ENCODE measurements at regions not wholly inside any gene's neighbourhood (a gene's known extent, or its start where the extent isn't known, plus 50 kb on each side); places are given as distances from the start of the nearest gene placed in this dataset.

- no peaks in the 10 kb centered on the region for H3K4me1 ChIP-seq (ENCODE audit: control insufficient read depth, insufficient read depth, low read length)
- intact Hi-C loops (cut with DNase I): no loop called here
- H3K27ac ChIP-seq (ENCODE audit: low read length): no peak overlapping the region
- no peaks in the 10 kb centered on the region for H3K9me3 ChIP-seq (ENCODE audit: control insufficient read depth, low read length)
- ATAC-seq (no peak), DNase-seq (no peak)
- no peaks in the 10 kb centered on the region for H3K27me3 ChIP-seq (ENCODE audit: control insufficient read depth, insufficient read depth)
- H3K4me3 ChIP-seq (ENCODE audit: low read length): no peak overlapping the region
Measured at GRCh38 chr3:147864754-147865354, 455.7 kb downstream of the ZIC1 start.

DNA sequence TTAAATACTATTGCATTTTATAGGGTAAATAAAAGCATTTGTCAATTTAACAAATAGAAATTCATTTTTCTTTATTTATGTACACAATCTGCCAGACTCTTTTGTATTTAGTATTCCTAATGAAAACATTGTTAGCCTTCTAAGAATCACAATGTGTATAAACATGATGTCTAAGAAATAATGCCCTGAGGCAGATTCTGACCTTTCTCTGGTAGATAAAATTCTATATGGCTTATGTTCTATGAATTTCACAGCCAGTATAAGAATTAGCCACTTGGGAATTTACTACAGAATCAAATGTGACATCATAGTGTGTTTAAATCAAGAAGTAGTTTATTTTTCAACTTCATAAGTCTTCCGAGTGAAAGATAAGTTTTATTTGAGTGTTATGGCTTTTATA is 457.4 kb downstream of the ZIC1 start:
- Histone ChIP-seq H3K4me3 (ENCODE audit: low read length) (no peak overlapping the region), H3K4me1 (ENCODE audit: control insufficient read depth, insufficient read depth, low read length) (no peaks in the 10 kb centered on the region), H3K9me3 (ENCODE audit: control insufficient read depth, low read length) (no peaks in the 10 kb centered on the region), H3K27ac (ENCODE audit: low read length) (no peak overlapping the region), H3K27me3 (ENCODE audit: control insufficient read depth, insufficient read depth) (no peaks in the 10 kb centered on the region)
- intact Hi-C loops (cut with DNase I): no loop called here
- DNase-seq (no peak), ATAC-seq (no peak)
- WGBS: 43% methylated on average over 1 of the region's 1 CpG

DNA sequence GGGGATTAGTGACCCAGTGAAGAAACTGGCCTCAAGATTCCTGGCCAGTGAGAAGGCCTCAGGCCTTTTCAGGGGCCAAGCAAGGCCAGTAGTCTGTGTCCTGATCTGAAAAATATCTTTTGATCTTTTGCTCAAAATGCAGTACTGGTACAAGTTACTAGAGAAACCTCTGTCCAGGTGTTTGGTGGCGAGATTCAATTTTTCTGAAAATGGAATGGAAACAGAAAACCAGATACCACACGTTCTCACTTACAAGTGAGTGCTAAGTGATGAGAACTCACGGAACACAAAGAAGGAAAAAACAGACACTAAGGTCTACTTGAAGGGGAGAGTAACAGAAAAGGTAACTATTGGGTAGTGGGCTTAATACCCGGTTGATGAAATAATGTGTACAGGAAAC is 463.4 kb downstream of the ZIC1 start:
- Histone ChIP-seq H3K9me3 (ENCODE audit: control insufficient read depth, low read length) (no peaks in the 10 kb centered on the region), H3K4me3 (ENCODE audit: low read length) (no peak overlapping the region), H3K27ac (ENCODE audit: low read length) (no peak overlapping the region), H3K27me3 (ENCODE audit: control insufficient read depth, insufficient read depth) (no peaks in the 10 kb centered on the region), H3K4me1 (ENCODE audit: control insufficient read depth, insufficient read depth, low read length) (no peaks in the 10 kb centered on the region)
- intact Hi-C loops (cut with DNase I): no loop called here
- no peak for ATAC-seq
- DNase-seq: no peak
- WGBS: 87% methylated on average over 4 of the region's 4 CpGs

GRCh38 chr3:147875498-147875897 is 466.3 kb downstream of the ZIC1 start:
- ATAC-seq (no peak), DNase-seq (no peak)
- H3K4me3 ChIP-seq (ENCODE audit: low read length): no peak overlapping the region
- H3K4me1 ChIP-seq (ENCODE audit: control insufficient read depth, insufficient read depth, low read length): no peaks in the 10 kb centered on the region
- H3K27ac ChIP-seq (ENCODE audit: low read length): no peak overlapping the region
- intact Hi-C loops (cut with DNase I): no loop called here
- H3K27me3 ChIP-seq (ENCODE audit: control insufficient read depth, insufficient read depth): no peaks in the 10 kb centered on the region
- H3K9me3 ChIP-seq (ENCODE audit: control insufficient read depth, low read length): no peaks in the 10 kb centered on the region
- 58% methylated on average over 2 of the region's 2 CpGs for WGBS

DNA sequence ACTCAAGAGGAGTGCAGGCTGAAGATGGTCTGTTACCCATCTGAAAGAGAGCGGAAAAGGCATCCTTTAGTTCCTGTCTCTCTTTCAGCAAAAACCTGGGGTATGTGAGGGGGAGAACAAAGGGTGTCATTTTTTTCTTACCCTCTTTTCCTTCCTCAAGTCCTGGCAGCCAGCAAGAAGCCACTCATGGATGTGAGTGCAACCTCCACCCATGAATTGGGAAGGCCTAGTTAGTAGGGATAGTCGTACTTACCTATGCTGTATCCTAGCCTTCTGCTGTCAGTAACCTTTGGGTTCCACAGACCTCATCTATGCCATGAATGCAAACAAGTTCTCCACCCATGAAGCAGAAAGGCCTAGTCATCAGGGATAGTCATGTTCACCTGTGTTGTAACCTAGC is 472.8 kb downstream of the ZIC1 start:
- 80% methylated on average over 2 of the region's 2 CpGs for WGBS
- no peak for ATAC-seq
- Histone ChIP-seq H3K9me3 (ENCODE audit: control insufficient read depth, low read length) (peaks cover 5% of the 10 kb centered on the region), H3K4me3 (ENCODE audit: low read length) (no peak overlapping the region), H3K4me1 (ENCODE audit: control insufficient read depth, insufficient read depth, low read length) (no peaks in the 10 kb centered on the region), H3K27ac (ENCODE audit: low read length) (no peak overlapping the region), H3K27me3 (ENCODE audit: control insufficient read depth, insufficient read depth) (no peaks in the 10 kb centered on the region)
- intact Hi-C loops (cut with DNase I): no loop called here
- DNase-seq: no peak

DNA sequence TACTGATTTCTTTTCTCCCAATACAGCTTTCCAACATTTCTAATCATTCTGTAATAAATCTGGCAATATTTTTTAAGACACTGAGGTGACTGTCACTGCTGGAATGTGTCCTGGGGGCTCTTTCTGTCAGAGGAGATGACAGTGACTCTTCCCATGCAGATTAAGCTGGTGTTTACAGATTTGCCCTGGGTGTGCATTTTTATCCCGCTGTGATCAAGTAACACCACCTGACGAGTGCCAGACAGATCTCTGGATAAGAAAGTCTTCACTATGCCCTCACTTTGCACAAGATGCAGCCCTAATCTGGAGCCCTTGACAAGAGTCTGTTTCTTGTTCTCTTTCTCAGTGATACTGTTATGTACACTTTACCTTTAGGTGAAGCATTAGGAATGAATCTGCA is 477.7 kb downstream of the ZIC1 start:
- DNase-seq: no peak
- intact Hi-C loops (cut with DNase I): no loop called here
- H3K27ac ChIP-seq (ENCODE audit: low read length): no peak overlapping the region
- no peak overlapping the region for H3K4me3 ChIP-seq (ENCODE audit: low read length)
- peaks cover 5% of the 10 kb centered on the region for H3K9me3 ChIP-seq (ENCODE audit: control insufficient read depth, low read length)
- WGBS: 28% methylated on average over 2 of the region's 2 CpGs
- H3K27me3 ChIP-seq (ENCODE audit: control insufficient read depth, insufficient read depth): no peaks in the 10 kb centered on the region
- H3K4me1 ChIP-seq (ENCODE audit: control insufficient read depth, insufficient read depth, low read length): no peaks in the 10 kb centered on the region
- no peak for ATAC-seq

GRCh38 chr3:147887797-147888196 is 478.6 kb downstream of the ZIC1 start:
- DNase-seq (no peak), ATAC-seq (no peak)
- H3K4me1 ChIP-seq (ENCODE audit: control insufficient read depth, insufficient read depth, low read length): no peaks in the 10 kb centered on the region
- peaks cover 4% of the 10 kb centered on the region for H3K9me3 ChIP-seq (ENCODE audit: control insufficient read depth, low read length)
- 75% methylated on average over 2 of the region's 2 CpGs for WGBS
- no peak overlapping the region for H3K27ac ChIP-seq (ENCODE audit: low read length)
- H3K27me3 ChIP-seq (ENCODE audit: control insufficient read depth, insufficient read depth): no peaks in the 10 kb centered on the region
- no peak overlapping the region for H3K4me3 ChIP-seq (ENCODE audit: low read length)
- intact Hi-C loops (cut with DNase I): no loop called here

DNA sequence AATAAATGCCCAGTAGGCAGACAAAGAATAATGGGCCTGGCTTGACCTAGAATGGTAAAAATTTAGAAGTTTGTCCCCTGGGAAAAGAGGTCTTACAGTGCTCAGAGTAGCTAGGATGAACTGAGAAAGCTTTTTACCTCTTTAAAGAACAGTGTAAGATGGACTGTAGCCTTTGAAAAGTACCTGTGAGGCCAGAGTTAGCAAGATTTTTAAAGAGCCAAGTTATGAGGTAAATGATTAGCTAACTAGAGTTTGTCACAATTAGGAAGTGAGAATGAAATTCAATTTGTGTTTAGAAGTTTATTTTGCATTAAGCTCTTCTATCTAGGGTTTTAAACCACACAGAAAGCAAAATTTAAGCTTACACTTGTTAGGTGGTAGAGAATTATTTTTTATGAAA is 480.9 kb downstream of the ZIC1 start:
- ATAC-seq (no peak), DNase-seq (no peak)
- intact Hi-C loops (cut with DNase I): no loop called here
- no peaks in the 10 kb centered on the region for H3K9me3 ChIP-seq (ENCODE audit: control insufficient read depth, low read length)
- no peaks in the 10 kb centered on the region for H3K27me3 ChIP-seq (ENCODE audit: control insufficient read depth, insufficient read depth)
- no peaks in the 10 kb centered on the region for H3K4me1 ChIP-seq (ENCODE audit: control insufficient read depth, insufficient read depth, low read length)
- no peak overlapping the region for H3K27ac ChIP-seq (ENCODE audit: low read length)
- H3K4me3 ChIP-seq (ENCODE audit: low read length): no peak overlapping the region

DNA sequence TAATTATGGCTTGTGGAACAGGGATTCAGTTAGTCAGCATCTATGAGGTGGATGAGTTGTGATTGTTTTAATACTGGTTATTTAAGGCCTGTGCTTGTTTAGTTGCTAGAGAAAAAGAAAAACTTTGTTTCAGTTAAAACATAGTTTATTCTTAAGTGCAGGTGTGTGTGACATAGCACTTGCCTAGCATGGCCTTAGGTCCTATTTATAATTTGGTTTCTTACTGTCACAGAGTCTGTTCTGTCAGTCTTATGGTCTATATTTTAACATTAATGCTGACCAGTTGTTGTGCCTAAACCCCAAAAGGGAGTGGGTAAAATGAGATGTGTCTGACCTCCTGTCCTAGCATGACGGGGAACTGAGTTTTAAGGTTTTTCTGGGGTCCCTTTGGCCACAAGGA is 486.3 kb downstream of the ZIC1 start:
- intact Hi-C loops (cut with DNase I): no loop called here
- 92% methylated on average over 1 of the region's 1 CpG for WGBS
- ATAC-seq: no peak
- no peak for DNase-seq
- Histone ChIP-seq H3K9me3 (ENCODE audit: control insufficient read depth, low read length) (no peaks in the 10 kb centered on the region), H3K27ac (ENCODE audit: low read length) (no peak overlapping the region), H3K27me3 (ENCODE audit: control insufficient read depth, insufficient read depth) (no peaks in the 10 kb centered on the region), H3K4me3 (ENCODE audit: low read length) (no peak overlapping the region), H3K4me1 (ENCODE audit: control insufficient read depth, insufficient read depth, low read length) (no peaks in the 10 kb centered on the region)

DNA sequence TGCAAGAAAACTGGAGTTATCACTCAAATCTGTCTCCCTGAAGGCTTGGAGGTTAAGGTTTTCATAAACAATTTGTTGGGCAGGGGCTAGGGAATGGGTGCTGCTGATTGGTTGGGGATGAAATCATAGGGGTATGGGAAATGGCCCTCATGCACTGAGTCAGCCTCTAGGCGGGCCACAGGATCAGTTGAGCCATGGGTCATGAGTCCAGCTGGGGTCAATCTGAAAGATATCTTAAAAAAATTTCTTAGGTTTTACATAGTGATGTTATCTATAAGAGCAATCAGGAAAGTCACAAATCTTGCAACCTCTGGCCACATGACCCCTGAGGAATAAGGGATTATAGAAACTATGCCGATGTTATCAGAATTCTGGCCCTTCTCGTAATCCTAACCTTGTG is 491.7 kb downstream of the ZIC1 start:
- intact Hi-C loops (cut with DNase I): no loop called here
- 93% methylated on average over 3 of the region's 3 CpGs for WGBS
- no peaks in the 10 kb centered on the region for H3K9me3 ChIP-seq (ENCODE audit: control insufficient read depth, low read length)

DNA sequence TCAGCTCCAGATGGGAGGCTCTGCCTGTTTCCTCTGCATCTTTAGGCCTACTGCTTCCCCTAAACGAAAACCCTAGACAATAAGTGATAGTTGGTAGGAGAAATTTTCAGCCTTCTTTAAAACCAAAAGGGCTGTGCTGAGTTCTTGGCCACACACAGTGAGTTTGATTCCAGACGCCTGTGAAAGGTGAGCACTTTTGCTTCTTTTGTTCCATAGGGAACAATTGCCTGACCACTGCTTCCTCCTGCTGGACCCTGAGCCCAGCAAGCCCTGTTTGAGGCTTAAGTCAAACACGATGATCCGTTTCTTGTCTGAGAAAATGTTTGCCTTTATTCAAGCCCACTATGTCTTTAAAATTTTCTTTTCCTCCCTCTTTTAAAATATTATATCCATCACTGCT is 493.9 kb downstream of the ZIC1 start:
- Histone ChIP-seq H3K4me1 (ENCODE audit: control insufficient read depth, insufficient read depth, low read length) (no peaks in the 10 kb centered on the region), H3K4me3 (ENCODE audit: low read length) (no peak overlapping the region), H3K27ac (ENCODE audit: low read length) (no peak overlapping the region), H3K27me3 (ENCODE audit: control insufficient read depth, insufficient read depth) (no peaks in the 10 kb centered on the region), H3K9me3 (ENCODE audit: control insufficient read depth, low read length) (no peaks in the 10 kb centered on the region)
- intact Hi-C loops (cut with DNase I): no loop called here
- 49% methylated on average over 4 of the region's 4 CpGs for whole genome bisulfite sequencing
- DNase-seq (no peak), ATAC-seq (no peak)

More for the DNA sequence above, 491.7 kb downstream of the ZIC1 start:
- H3K4me1 ChIP-seq (ENCODE audit: control insufficient read depth, insufficient read depth, low read length): no peaks in the 10 kb centered on the region
- no peaks in the 10 kb centered on the region for H3K27me3 ChIP-seq (ENCODE audit: control insufficient read depth, insufficient read depth)
- ATAC-seq (no peak), DNase-seq (no peak)
- H3K27ac ChIP-seq (ENCODE audit: low read length): no peak overlapping the region
- no peak overlapping the region for H3K4me3 ChIP-seq (ENCODE audit: low read length)

GRCh38 chr3:147904421-147904820 is 495.3 kb downstream of the ZIC1 start:
- no peaks in the 10 kb centered on the region for H3K27me3 ChIP-seq (ENCODE audit: control insufficient read depth, insufficient read depth)
- no peak overlapping the region for H3K27ac ChIP-seq (ENCODE audit: low read length)
- ATAC-seq (no peak), DNase-seq (no peak)
- no peaks in the 10 kb centered on the region for H3K9me3 ChIP-seq (ENCODE audit: control insufficient read depth, low read length)
- intact Hi-C loops (cut with DNase I): no loop called here
- no peak overlapping the region for H3K4me3 ChIP-seq (ENCODE audit: low read length)
- no peaks in the 10 kb centered on the region for H3K4me1 ChIP-seq (ENCODE audit: control insufficient read depth, insufficient read depth, low read length)
- WGBS: 81% methylated on average over 3 of the region's 3 CpGs
